ENCODE measurements at regions not wholly inside any gene's neighbourhood (a gene's known extent, or its start where the extent isn't known, plus 50 kb on each side); places are given as distances from the start of the nearest gene placed in this dataset.

DNA sequence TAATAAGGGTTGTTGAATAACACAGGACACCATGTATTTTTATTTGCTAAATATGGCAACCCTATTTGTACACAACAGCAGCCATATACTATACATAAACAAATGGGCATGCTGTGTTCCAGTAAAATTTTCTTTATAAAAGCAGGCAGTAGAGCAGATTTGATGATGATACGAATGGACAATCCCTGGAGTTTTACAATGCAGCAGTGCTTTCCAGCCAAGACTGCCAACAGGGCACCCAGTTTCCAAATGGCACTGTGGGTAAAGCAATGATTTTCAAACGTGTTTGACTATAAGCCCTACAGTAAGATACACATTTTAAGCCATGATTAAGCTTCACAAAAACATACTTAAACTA lies 282.7 kb downstream of the NUAK1 start:
- TF ChIP-seq CTCF (IDR thresholded peaks at IDR 0.05) (no peak), POLR2AphosphoS5 (IDR thresholded peaks at IDR 0.05; ENCODE audit: insufficient read depth in 1 of 2, low read depth in 1 of 2) (no peak), POLR2A (IDR thresholded peaks at IDR 0.05) (no peak)
